ENCODE measurements at regions not wholly inside any gene's neighbourhood (a gene's known extent, or its start where the extent isn't known, plus 50 kb on each side); places are given as distances from the start of the nearest gene placed in this dataset.

- H4K8ac ChIP-seq (ENCODE audit: low read length): no peak overlapping the region
- H2BK120ac ChIP-seq (ENCODE audit: low read depth, low read length): no peak overlapping the region
- H3K4me3 ChIP-seq (ENCODE audit: insufficient read depth in 1 of 2, low read depth in 1 of 2, low read length in 2 of 2): no peak overlapping the region
- no peak overlapping the region for H3K4me2 ChIP-seq (ENCODE audit: low read length, poor library complexity, severe bottlenecking)
- no peaks in the 10 kb centered on the region for H3K4me1 ChIP-seq (ENCODE audit: control insufficient read depth, insufficient read depth, low read depth, low read length)
- H3K79me1 ChIP-seq (replicated peaks; ENCODE audit: low read length, poor library complexity, severe bottlenecking): no peaks in the 10 kb centered on the region
- no peak overlapping the region for H3K9ac ChIP-seq (ENCODE audit: low read length)
- H3K18ac ChIP-seq (ENCODE audit: low read depth in 1 of 2, low read length in 2 of 2): no peak overlapping the region
- H3K23ac ChIP-seq (ENCODE audit: low read length in 2 of 2): no peak overlapping the region
- H3K27ac ChIP-seq (ENCODE audit: low read length, poor library complexity, severe bottlenecking): no peak overlapping the region
- no peak overlapping the region for H4K91ac ChIP-seq (ENCODE audit: low read length)
- H3K14ac ChIP-seq (ENCODE audit: low read length in 2 of 2): no peak overlapping the region
- no peak overlapping the region for H3K4ac ChIP-seq (ENCODE audit: low read depth in 1 of 2, low read length in 2 of 2)
- H2BK12ac ChIP-seq (ENCODE audit: low read length in 2 of 2): no peak overlapping the region
- H2BK5ac ChIP-seq (ENCODE audit: low read depth, low read length, poor library complexity, severe bottlenecking): no peak overlapping the region
- no peaks in the 10 kb centered on the region for H3K9me3 ChIP-seq (ENCODE audit: control insufficient read depth, low read length)
- WGBS: 88% methylated on average over 1 of the region's 1 CpG
- no peaks in the 10 kb centered on the region for H3K36me3 ChIP-seq (ENCODE audit: control insufficient read depth in 1 of 2, insufficient read depth in 2 of 2, low read depth in 1 of 2, low read length in 2 of 2)
- H2AFZ ChIP-seq (ENCODE audit: low read depth, low read length): no peak overlapping the region
- no peak overlapping the region for H2BK15ac ChIP-seq (ENCODE audit: low read depth, poor library complexity, severe bottlenecking)
- no peaks in the 10 kb centered on the region for H3K27me3 ChIP-seq (ENCODE audit: control insufficient read depth in 1 of 2, insufficient read depth in 1 of 2, low read length in 2 of 2)
- H2AK5ac ChIP-seq (ENCODE audit: low read length, severe bottlenecking): no peak overlapping the region
- DNase-seq: no peak
These were observed 468.8 kb downstream of the ZWINT start for GRCh38 chr10:55892276-55892675.

- H3K4me3 ChIP-seq (ENCODE audit: insufficient read depth in 1 of 2, low read depth in 1 of 2, low read length in 2 of 2): no peak overlapping the region
- H3K4ac ChIP-seq (ENCODE audit: low read depth in 1 of 2, low read length in 2 of 2): no peak overlapping the region
- H3K9me3 ChIP-seq (ENCODE audit: control insufficient read depth, low read length): peaks cover 4% of the 10 kb centered on the region
- no peak overlapping the region for H3K23ac ChIP-seq (ENCODE audit: low read length in 2 of 2)
- no peak overlapping the region for H3K27ac ChIP-seq (ENCODE audit: low read length, poor library complexity, severe bottlenecking)
- H4K8ac ChIP-seq (ENCODE audit: low read length): no peak overlapping the region
- H3K14ac ChIP-seq (ENCODE audit: low read length in 2 of 2): no peak overlapping the region
- no peak overlapping the region for H2AK5ac ChIP-seq (ENCODE audit: low read length, severe bottlenecking)
- H2AFZ ChIP-seq (ENCODE audit: low read depth, low read length): no peak overlapping the region
- no peaks in the 10 kb centered on the region for H3K79me1 ChIP-seq (replicated peaks; ENCODE audit: low read length, poor library complexity, severe bottlenecking)
- no peak overlapping the region for H4K91ac ChIP-seq (ENCODE audit: low read length)
- no peak overlapping the region for H3K18ac ChIP-seq (ENCODE audit: low read depth in 1 of 2, low read length in 2 of 2)
- no peak overlapping the region for H2BK15ac ChIP-seq (ENCODE audit: low read depth, poor library complexity, severe bottlenecking)
- H3K27me3 ChIP-seq (ENCODE audit: control insufficient read depth in 1 of 2, insufficient read depth in 1 of 2, low read length in 2 of 2): no peaks in the 10 kb centered on the region
- H3K36me3 ChIP-seq (ENCODE audit: control insufficient read depth in 1 of 2, insufficient read depth in 2 of 2, low read depth in 1 of 2, low read length in 2 of 2): no peaks in the 10 kb centered on the region
- H2BK12ac ChIP-seq (ENCODE audit: low read length in 2 of 2): no peak overlapping the region
- H3K4me2 ChIP-seq (ENCODE audit: low read length, poor library complexity, severe bottlenecking): no peak overlapping the region
- no peak for DNase-seq
- no peak overlapping the region for H2BK120ac ChIP-seq (ENCODE audit: low read depth, low read length)
- no peak overlapping the region for H2BK5ac ChIP-seq (ENCODE audit: low read depth, low read length, poor library complexity, severe bottlenecking)
- no peak overlapping the region for H3K9ac ChIP-seq (ENCODE audit: low read length)
- no peaks in the 10 kb centered on the region for H3K4me1 ChIP-seq (ENCODE audit: control insufficient read depth, insufficient read depth, low read depth, low read length)
These were observed 479.5 kb downstream of the ZWINT start for GRCh38 chr10:55881588-55881987.

GRCh38 chr10:55873485-55873884 is 487.6 kb downstream of the ZWINT start:
- Histone ChIP-seq H3K23ac (ENCODE audit: low read length in 2 of 2) (no peak overlapping the region), H3K4me2 (ENCODE audit: low read length, poor library complexity, severe bottlenecking) (no peak overlapping the region), H3K9me3 (ENCODE audit: control insufficient read depth, low read length) (no peaks in the 10 kb centered on the region), H3K79me1 (replicated peaks; ENCODE audit: low read length, poor library complexity, severe bottlenecking) (no peaks in the 10 kb centered on the region), H2AK5ac (ENCODE audit: low read length, severe bottlenecking) (no peak overlapping the region), H3K27me3 (ENCODE audit: control insufficient read depth in 1 of 2, insufficient read depth in 1 of 2, low read length in 2 of 2) (no peaks in the 10 kb centered on the region), H3K4me1 (ENCODE audit: control insufficient read depth, insufficient read depth, low read depth, low read length) (no peaks in the 10 kb centered on the region), H2BK15ac (ENCODE audit: low read depth, poor library complexity, severe bottlenecking) (no peak overlapping the region), H2BK120ac (ENCODE audit: low read depth, low read length) (no peak overlapping the region), H4K8ac (ENCODE audit: low read length) (no peak overlapping the region), H3K9ac (ENCODE audit: low read length) (no peak overlapping the region), H4K91ac (ENCODE audit: low read length) (no peak overlapping the region), H3K14ac (ENCODE audit: low read length in 2 of 2) (no peak overlapping the region), H2AFZ (ENCODE audit: low read depth, low read length) (no peak overlapping the region), H3K27ac (ENCODE audit: low read length, poor library complexity, severe bottlenecking) (no peak overlapping the region), H2BK5ac (ENCODE audit: low read depth, low read length, poor library complexity, severe bottlenecking) (no peak overlapping the region), H3K4ac (ENCODE audit: low read depth in 1 of 2, low read length in 2 of 2) (no peak overlapping the region), H2BK12ac (ENCODE audit: low read length in 2 of 2) (no peak overlapping the region), H3K18ac (ENCODE audit: low read depth in 1 of 2, low read length in 2 of 2) (no peak overlapping the region), H3K36me3 (ENCODE audit: control insufficient read depth in 1 of 2, insufficient read depth in 2 of 2, low read depth in 1 of 2, low read length in 2 of 2) (no peaks in the 10 kb centered on the region), H3K4me3 (ENCODE audit: insufficient read depth in 1 of 2, low read depth in 1 of 2, low read length in 2 of 2) (no peak overlapping the region)
- WGBS: 100% methylated on average over 1 of the region's 2 CpGs
- no peak for DNase-seq

GRCh38 chr10:55870186-55870585 is 490.9 kb downstream of the ZWINT start:
- H2AK5ac ChIP-seq (ENCODE audit: low read length, severe bottlenecking): no peak overlapping the region
- no peak for DNase-seq
- H2BK120ac ChIP-seq (ENCODE audit: low read depth, low read length): no peak overlapping the region
- H3K79me1 ChIP-seq (replicated peaks; ENCODE audit: low read length, poor library complexity, severe bottlenecking): no peaks in the 10 kb centered on the region
- no peak overlapping the region for H3K4me3 ChIP-seq (ENCODE audit: insufficient read depth in 1 of 2, low read depth in 1 of 2, low read length in 2 of 2)
- no peak overlapping the region for H4K91ac ChIP-seq (ENCODE audit: low read length)
- no peak overlapping the region for H3K18ac ChIP-seq (ENCODE audit: low read depth in 1 of 2, low read length in 2 of 2)
- no peak overlapping the region for H2BK5ac ChIP-seq (ENCODE audit: low read depth, low read length, poor library complexity, severe bottlenecking)
- H2BK15ac ChIP-seq (ENCODE audit: low read depth, poor library complexity, severe bottlenecking): no peak overlapping the region
- no peak overlapping the region for H3K4me2 ChIP-seq (ENCODE audit: low read length, poor library complexity, severe bottlenecking)
- no peak overlapping the region for H3K9ac ChIP-seq (ENCODE audit: low read length)
- no peak overlapping the region for H3K4ac ChIP-seq (ENCODE audit: low read depth in 1 of 2, low read length in 2 of 2)
- H3K14ac ChIP-seq (ENCODE audit: low read length in 2 of 2): no peak overlapping the region
- H3K27me3 ChIP-seq (ENCODE audit: control insufficient read depth in 1 of 2, insufficient read depth in 1 of 2, low read length in 2 of 2): no peaks in the 10 kb centered on the region
- H3K9me3 ChIP-seq (ENCODE audit: control insufficient read depth, low read length): no peaks in the 10 kb centered on the region
- no peak overlapping the region for H2AFZ ChIP-seq (ENCODE audit: low read depth, low read length)
- H4K8ac ChIP-seq (ENCODE audit: low read length): no peak overlapping the region
- no peak overlapping the region for H3K27ac ChIP-seq (ENCODE audit: low read length, poor library complexity, severe bottlenecking)
- no peak overlapping the region for H2BK12ac ChIP-seq (ENCODE audit: low read length in 2 of 2)
- H3K23ac ChIP-seq (ENCODE audit: low read length in 2 of 2): no peak overlapping the region
- no peaks in the 10 kb centered on the region for H3K36me3 ChIP-seq (ENCODE audit: control insufficient read depth in 1 of 2, insufficient read depth in 2 of 2, low read depth in 1 of 2, low read length in 2 of 2)
- no peaks in the 10 kb centered on the region for H3K4me1 ChIP-seq (ENCODE audit: control insufficient read depth, insufficient read depth, low read depth, low read length)
- WGBS: no CpG with 5 or more reads among the region's 1 CpG
